Neural cell (in vitro differentiated cells): ENCODE measurements at regions not wholly inside any gene's neighbourhood (a gene's known extent, or its start where the extent isn't known, plus 50 kb on each side); places are given as distances from the start of the nearest gene placed in this dataset.

Source experiments
- H2AFZ ChIP-seq: fragments of 200-600, 300-800 bp; sonication (generic), shearing (Covaris generic); 2 replicates; pipeline ENCODE4 v1.6.0; 2014; ENCODE audit warnings: low read depth, mild to moderate bottlenecking, antibody characterized with exemption, low read length, moderate library complexity
- H3F3A ChIP-seq: fragments of 200-600 bp; shearing (Covaris generic); 2 replicates; pipeline ENCODE4 v1.6.1; 2016; ENCODE audit warnings: mild to moderate bottlenecking, moderate library complexity, mixed read lengths, antibody characterized with exemption, low read length; ENCODE audit not compliant: insufficient read depth, poor library complexity, severe bottlenecking
- H3K27ac ChIP-seq: fragments of 200-600, 300-800 bp; sonication (generic), shearing (Covaris generic); 2 replicates; pipeline ENCODE4 v1.5.1; 2014; ENCODE audit warnings: mild to moderate bottlenecking, low read length, moderate library complexity
- H3K27me3 ChIP-seq: fragments of 300-800, 200-600 bp; sonication (generic), shearing (Covaris generic); 2 replicates; pipeline ENCODE4 v1.6.0; 2014; ENCODE audit warnings: mild to moderate bottlenecking, low read depth, low read length, moderate library complexity; ENCODE audit not compliant: insufficient read depth
- H3K36me3 ChIP-seq: fragments of 300-800, 200-600 bp; sonication (generic), shearing (Covaris generic); 2 replicates; pipeline ENCODE4 v1.5.1; 2014; ENCODE audit warnings: mild to moderate bottlenecking, antibody characterized with exemption, low read length, moderate library complexity; ENCODE audit not compliant: insufficient read depth
- H3K4me2 ChIP-seq: fragments of 300-800, 200-600 bp; sonication (generic), shearing (Covaris generic); 2 replicates; pipeline ENCODE4 v1.6.0; 2014; ENCODE audit warnings: mild to moderate bottlenecking, low read length
- H3K4me3 ChIP-seq: fragments of 300-800, 200-600 bp; sonication (generic), shearing (Covaris generic); 2 replicates; pipeline ENCODE4 v1.5.1; 2014; ENCODE audit warnings: mild to moderate bottlenecking, low read length, moderate library complexity
- H3K79me2 ChIP-seq: fragments of 200-600 bp; shearing (Covaris generic); replicated peaks from 2 replicates; pipeline ENCODE4 v1.6.0; 2014; ENCODE audit warnings: mild to moderate bottlenecking, low read length, moderate library complexity; ENCODE audit not compliant: insufficient read depth
- H3K9ac ChIP-seq: fragments of 300-800, 200-600 bp; sonication (generic), shearing (Covaris generic); 2 replicates; pipeline ENCODE4 v1.6.1; 2016; ENCODE audit warnings: mild to moderate bottlenecking, low read length, mixed read lengths
- H3K9me2 ChIP-seq: fragments of 200-600 bp; shearing (Covaris generic); 2 replicates; pipeline ENCODE4 v1.6.1; 2016; ENCODE audit warnings: mild to moderate bottlenecking, low read length, mixed read lengths; ENCODE audit not compliant: insufficient read depth
- H3K9me3 ChIP-seq: fragments of 200-600, 300-800 bp; sonication (generic), shearing (Covaris generic); 2 replicates; pipeline ENCODE4 v1.6.1; 2016; ENCODE audit warnings: mild to moderate bottlenecking, mixed run types, low read length, moderate library complexity, mixed read lengths
- H4K20me1 ChIP-seq: fragments of 200-600 bp; shearing (Covaris generic); 2 replicates; pipeline ENCODE4 v1.6.1; 2016; ENCODE audit warnings: mild to moderate bottlenecking, mixed run types; ENCODE audit not compliant: insufficient read depth
- CTCF ChIP-seq: fragments of 450-650 bp; IDR thresholded peaks from 2 replicates; pipeline ENCODE4 v1.5.1; 2014; ENCODE audit warnings: antibody characterized with exemption, mild to moderate bottlenecking, moderate library complexity; ENCODE audit not compliant: poor library complexity, severe bottlenecking
- EP300 ChIP-seq: fragments of 450-650 bp; conservative IDR thresholded peaks from 2 replicates; pipeline ENCODE4 v1.6.1; 2014; ENCODE audit warnings: antibody characterized with exemption, mild to moderate bottlenecking, moderate library complexity; ENCODE audit not compliant: poor library complexity, severe bottlenecking
- EZH2 ChIP-seq: fragments of 200-600, 300-800 bp; shearing (Covaris generic), sonication (generic); IDR thresholded peaks from 2 replicates; pipeline ENCODE4 v1.6.1; 2014; ENCODE audit warnings: antibody characterized with exemption, low read length, borderline replicate concordance, mild to moderate bottlenecking; ENCODE audit not compliant: insufficient read depth, poor library complexity, severe bottlenecking
- MXI1 ChIP-seq: fragments of 450-650 bp; conservative IDR thresholded peaks from 2 replicates; pipeline ENCODE4 v1.6.1; 2014; ENCODE audit warnings: antibody characterized with exemption, mild to moderate bottlenecking; ENCODE audit not compliant: poor library complexity, severe bottlenecking
- POLR2AphosphoS5 ChIP-seq: IDR thresholded peaks from 2 replicates; pipeline ENCODE4 v1.6.1; 2012
- RAD21 ChIP-seq: fragments of 450-650 bp; conservative IDR thresholded peaks from 2 replicates; pipeline ENCODE4 v1.6.1; 2014; ENCODE audit warnings: antibody characterized with exemption, mild to moderate bottlenecking, moderate library complexity
- REST ChIP-seq: IDR thresholded peaks from 2 replicates; pipeline ENCODE4 v1.6.1; 2012; ENCODE audit warnings: borderline replicate concordance
- SMC3 ChIP-seq: fragments of 450-650 bp; conservative IDR thresholded peaks from 2 replicates; pipeline ENCODE4 v1.6.1; 2014; ENCODE audit warnings: antibody characterized with exemption, mild to moderate bottlenecking, moderate library complexity; ENCODE audit not compliant: poor library complexity
- TAF1 ChIP-seq: IDR thresholded peaks from 2 replicates; pipeline ENCODE4 v1.6.1; 2012; ENCODE audit warnings: low read depth

- Histone ChIP-seq H3K4me2 (no peak overlapping the region), H3F3A (no peaks in the 10 kb centered on the region), H3K27ac (no peak overlapping the region), H3K9me3 (no peaks in the 10 kb centered on the region), H3K79me2 (no peaks in the 10 kb centered on the region), H3K36me3 (no peaks in the 10 kb centered on the region), H3K4me3 (no peak overlapping the region), H4K20me1 (no peaks in the 10 kb centered on the region), H3K9me2 (no peaks in the 10 kb centered on the region), H2AFZ (no peak overlapping the region), H3K9ac (no peak overlapping the region), H3K27me3 (no peaks in the 10 kb centered on the region)
- no peak for TF ChIP-seq TAF1
- no peak for TF ChIP-seq CTCF
- no peak for TF ChIP-seq MXI1
- no peak for TF ChIP-seq EP300
- TF ChIP-seq POLR2AphosphoS5 = no peak
- TF ChIP-seq REST = no peak
- TF ChIP-seq RAD21 = no peak
- no peak for TF ChIP-seq SMC3
Measured at GRCh38 chr10:85315657-85316056, 987.3 kb downstream of the CCSER2 start.

GRCh38 chr10:85316276-85316675, 987.9 kb downstream of the CCSER2 start:
- TF ChIP-seq MXI1 (no peak), CTCF (no peak), SMC3 (no peak), RAD21 (no peak), EP300 (no peak), TAF1 (no peak), REST (no peak), EZH2 (no peak), POLR2AphosphoS5 (no peak)
- Histone ChIP-seq H3K9me3 (no peaks in the 10 kb centered on the region), H3K9ac (no peak overlapping the region), H3K4me2 (no peak overlapping the region), H4K20me1 (no peaks in the 10 kb centered on the region), H3K4me3 (no peak overlapping the region), H3F3A (no peaks in the 10 kb centered on the region), H3K27ac (no peak overlapping the region), H3K79me2 (no peaks in the 10 kb centered on the region), H3K27me3 (no peaks in the 10 kb centered on the region), H3K9me2 (no peaks in the 10 kb centered on the region), H3K36me3 (no peaks in the 10 kb centered on the region), H2AFZ (no peak overlapping the region)
